OCI-LY7 (cell line): ENCODE measurements at regions not wholly inside any gene's neighbourhood (a gene's known extent, or its start where the extent isn't known, plus 50 kb on each side); places are given as distances from the start of the nearest gene placed in this dataset.

Experiments
- BruUV-seq: library from RNA; stranded (reverse); fragments of 400-500 nt; replicated peaks from 2 replicates; lab custom pipeline; 2021; lab: Mats Ljungman, UMichigan
- CTCF ChIA-PET: fragments of 300-600 bp; sonication (Branson Sonifier 250); formaldehyde crosslinking; loops from one replicate; lab custom pipeline; 2022; ENCODE audit warnings: antibody characterized with exemption; ENCODE audit not compliant: unreplicated experiment; lab: Charles Lee
- POLR2A ChIA-PET: fragments of 300-600 bp; sonication (Branson Sonifier 250); formaldehyde crosslinking; loops from one replicate; lab custom pipeline; 2022; ENCODE audit warnings: antibody characterized with exemption; lab: Charles Lee
- DNase-seq: peaks from one replicate; pipeline ENCODE4 v3.0.0-alpha.2; 2015; ENCODE audit warnings: low spot score
- H2AFZ ChIP-seq: fragments of 200-600 bp; sonication (generic), shearing (Covaris generic); 2 replicates; pipeline ENCODE4 v1.6.1; 2014; ENCODE audit warnings: mild to moderate bottlenecking, antibody characterized with exemption, low read length, moderate library complexity
- H3K27ac ChIP-seq: fragments of 200-600 bp; sonication (generic); 2 replicates; pipeline ENCODE4 v1.5.1; 2014; ENCODE audit warnings: mixed run types, low read depth, mild to moderate bottlenecking, moderate library complexity, low read length, inconsistent platforms; ENCODE audit not compliant: poor library complexity, severe bottlenecking
- H3K36me3 ChIP-seq: fragments of 200-600 bp; sonication (generic); 2 replicates; pipeline ENCODE4 v1.6.1; 2014; ENCODE audit warnings: mild to moderate bottlenecking, antibody characterized with exemption, low read length, moderate library complexity, mixed read lengths; ENCODE audit not compliant: insufficient read depth
- H3K4me1 ChIP-seq: fragments of 200-600 bp; sonication (generic); 2 replicates; pipeline ENCODE4 v1.5.1; 2014; ENCODE audit warnings: mild to moderate bottlenecking, low read length; ENCODE audit not compliant: insufficient read depth, poor library complexity, severe bottlenecking
- H3K4me2 ChIP-seq: fragments of 200-600 bp; sonication (generic); 2 replicates; pipeline ENCODE4 v1.6.1; 2014; ENCODE audit warnings: mild to moderate bottlenecking, low read length
- H3K4me3 ChIP-seq: fragments of 200-600 bp; sonication (generic); 2 replicates; pipeline ENCODE4 v1.5.1; 2014; ENCODE audit warnings: mild to moderate bottlenecking, low read depth, low read length; ENCODE audit not compliant: poor library complexity, severe bottlenecking
- H3K79me2 ChIP-seq: fragments of 200-600 bp; sonication (generic); 2 replicates; pipeline ENCODE4 v1.6.1; 2016; ENCODE audit warnings: low read depth, mild to moderate bottlenecking, low read length, moderate library complexity, mixed read lengths; ENCODE audit not compliant: insufficient read depth
- H3K9me2 ChIP-seq: fragments of 200-600 bp; sonication (generic); 2 replicates; pipeline ENCODE4 v1.6.1; 2016; ENCODE audit warnings: mild to moderate bottlenecking, low read length, mixed read lengths; ENCODE audit not compliant: insufficient read depth
- H3K9me3 ChIP-seq: fragments of 200-600 bp; sonication (generic); 2 replicates; pipeline ENCODE4 v1.6.1; 2014; ENCODE audit warnings: mild to moderate bottlenecking, mixed run types, low read length, mixed read lengths
- H4K20me1 ChIP-seq: fragments of 200-600 bp; sonication (generic); 2 replicates; pipeline ENCODE4 v1.6.1; 2014; ENCODE audit warnings: mild to moderate bottlenecking, antibody characterized with exemption, low read length, moderate library complexity, mixed read lengths; ENCODE audit not compliant: insufficient read depth
- EZH2phosphoT487 ChIP-seq: fragments of 200-600 bp; sonication (generic); IDR thresholded peaks from 2 replicates; pipeline ENCODE4 v1.6.1; 2018; ENCODE audit warnings: low read depth, borderline replicate concordance, mild to moderate bottlenecking, mixed run types, antibody characterized with exemption, low read length, moderate library complexity, mixed read lengths
- intact Hi-C: fragments of 100-400 bp; cut with micrococcal nuclease; formaldehyde crosslinking; loops from one replicate; pipeline ENCODE4 v1.10.0; 2022; ENCODE audit not compliant: unreplicated experiment
- TF ChIP-seq, protein P1 (sequence below): fragments of 200-600 bp; sonication (generic); conservative IDR thresholded peaks from 2 replicates; pipeline ENCODE4 v1.5.1; 2014; ENCODE audit warnings: mild to moderate bottlenecking, antibody characterized with exemption, low read length, moderate library complexity, mixed read lengths

DNA sequence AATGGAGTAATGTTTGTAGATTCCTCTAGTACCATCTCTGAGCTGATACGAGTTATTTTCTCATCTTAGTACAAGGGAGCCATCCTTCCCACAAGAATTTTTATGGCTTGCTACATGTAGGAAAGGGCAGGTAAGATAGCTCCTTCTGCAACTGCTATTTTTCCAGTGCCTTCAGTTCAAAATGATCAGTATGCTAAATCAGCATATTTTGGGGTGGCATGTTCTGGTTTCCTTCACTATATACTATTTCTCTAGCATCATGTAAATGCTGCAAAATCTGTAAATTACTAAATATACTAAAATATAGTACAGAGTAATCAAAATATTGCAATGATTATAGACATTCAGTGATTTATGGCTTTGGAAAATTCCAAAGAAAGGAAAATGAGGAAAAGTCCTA, 1230.0 kb upstream of the CHAC2 start:
- POLR2A ChIA-PET, result no interaction called here
- Histone ChIP-seq H3K9me2 (no peaks in the 10 kb centered on the region), H3K4me3 (no peak overlapping the region), H3K79me2 (no peaks in the 10 kb centered on the region), H3K4me2 (no peak overlapping the region), H3K4me1 (no peaks in the 10 kb centered on the region), H4K20me1 (no peaks in the 10 kb centered on the region), H3K9me3 (no peaks in the 10 kb centered on the region), H3K36me3 (no peaks in the 10 kb centered on the region), H3K27ac (no peak overlapping the region), H2AFZ (no peak overlapping the region)
- no peak for DNase-seq
- CTCF ChIA-PET, result no interaction called here
- no TSS peak for BruUV-seq
- intact Hi-C loops, result no loop called here
- TF ChIP-seq, protein P1, sequence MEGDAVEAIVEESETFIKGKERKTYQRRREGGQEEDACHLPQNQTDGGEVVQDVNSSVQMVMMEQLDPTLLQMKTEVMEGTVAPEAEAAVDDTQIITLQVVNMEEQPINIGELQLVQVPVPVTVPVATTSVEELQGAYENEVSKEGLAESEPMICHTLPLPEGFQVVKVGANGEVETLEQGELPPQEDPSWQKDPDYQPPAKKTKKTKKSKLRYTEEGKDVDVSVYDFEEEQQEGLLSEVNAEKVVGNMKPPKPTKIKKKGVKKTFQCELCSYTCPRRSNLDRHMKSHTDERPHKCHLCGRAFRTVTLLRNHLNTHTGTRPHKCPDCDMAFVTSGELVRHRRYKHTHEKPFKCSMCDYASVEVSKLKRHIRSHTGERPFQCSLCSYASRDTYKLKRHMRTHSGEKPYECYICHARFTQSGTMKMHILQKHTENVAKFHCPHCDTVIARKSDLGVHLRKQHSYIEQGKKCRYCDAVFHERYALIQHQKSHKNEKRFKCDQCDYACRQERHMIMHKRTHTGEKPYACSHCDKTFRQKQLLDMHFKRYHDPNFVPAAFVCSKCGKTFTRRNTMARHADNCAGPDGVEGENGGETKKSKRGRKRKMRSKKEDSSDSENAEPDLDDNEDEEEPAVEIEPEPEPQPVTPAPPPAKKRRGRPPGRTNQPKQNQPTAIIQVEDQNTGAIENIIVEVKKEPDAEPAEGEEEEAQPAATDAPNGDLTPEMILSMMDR, result no peak
- TF ChIP-seq EZH2phosphoT487, result no peak

GRCh38 chr2:52536929-52537460, 1230.6 kb upstream of the CHAC2 start:
- Histone ChIP-seq H3K9me3 (no peaks in the 10 kb centered on the region), H4K20me1 (no peaks in the 10 kb centered on the region)

GRCh38 chr2:52532956-52533355, 1234.6 kb upstream of the CHAC2 start:
- Histone ChIP-seq H4K20me1 (no peaks in the 10 kb centered on the region), H3K9me3 (no peaks in the 10 kb centered on the region), H3K79me2 (no peaks in the 10 kb centered on the region), H3K4me3 (no peak overlapping the region), H3K4me2 (no peak overlapping the region), H3K9me2 (no peaks in the 10 kb centered on the region), H2AFZ (no peak overlapping the region), H3K4me1 (no peaks in the 10 kb centered on the region), H3K36me3 (no peaks in the 10 kb centered on the region), H3K27ac (no peak overlapping the region)
- POLR2A ChIA-PET, result interaction anchor here (0.7 kb wide), 1 partner anchor 20 kb away, joined by 4 read pairs; no protein-coding TSS in a partner anchor
- DNase-seq, result no peak
- no peak for TF ChIP-seq EZH2phosphoT487
- TF ChIP-seq, protein P1, result no peak
- intact Hi-C loops, result no loop called here
- BruUV-seq, result no TSS peak
- CTCF ChIA-PET, result no interaction called here

More at GRCh38 chr2:52536929-52537460, 1230.6 kb upstream of the CHAC2 start:
- Histone ChIP-seq H3K4me3 (no peak overlapping the region), H3K4me2 (no peak overlapping the region), H3K27ac (no peak overlapping the region), H3K36me3 (no peaks in the 10 kb centered on the region), H3K9me2 (no peaks in the 10 kb centered on the region), H3K79me2 (no peaks in the 10 kb centered on the region), H2AFZ (no peak overlapping the region), H3K4me1 (no peaks in the 10 kb centered on the region)
- no TSS peak for BruUV-seq
- intact Hi-C loops, result no loop called here
- ChIA-PET CTCF (no interaction called here), POLR2A (no interaction called here)
- no peak for DNase-seq
- no peak for TF ChIP-seq EZH2phosphoT487
- TF ChIP-seq, protein P1, result no peak
